AG08395 (cell line): ENCODE measurements at regions not wholly inside any gene's neighbourhood (a gene's known extent, or its start where the extent isn't known, plus 50 kb on each side); places are given as distances from the start of the nearest gene placed in this dataset.

Experiments
- DNase-seq: peaks from one replicate; pipeline ENCODE4 v3.0.0; 2012; ENCODE audit warnings: mixed read lengths, low spot score

DNA sequence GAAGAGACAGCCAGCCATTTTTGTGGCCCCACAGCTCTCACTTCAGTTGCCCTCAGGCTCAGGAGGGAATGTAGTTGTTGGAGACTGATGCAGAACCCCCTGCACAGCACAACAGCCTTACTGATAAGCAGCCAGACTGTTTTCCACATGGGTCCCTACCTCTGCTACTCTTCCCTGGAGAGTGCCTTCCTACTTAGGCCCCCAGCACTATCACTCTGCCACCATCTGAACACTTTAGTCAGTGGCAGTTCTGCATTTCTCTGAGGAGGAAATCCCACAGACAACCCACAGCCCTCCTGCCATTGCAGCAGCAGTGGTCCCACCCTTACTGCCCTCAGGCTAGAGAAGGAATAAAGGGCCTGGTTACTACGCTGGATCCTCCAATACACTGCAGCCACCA is 61.8 kb upstream of the PTPRD start:
- no peak for DNase-seq

DNA sequence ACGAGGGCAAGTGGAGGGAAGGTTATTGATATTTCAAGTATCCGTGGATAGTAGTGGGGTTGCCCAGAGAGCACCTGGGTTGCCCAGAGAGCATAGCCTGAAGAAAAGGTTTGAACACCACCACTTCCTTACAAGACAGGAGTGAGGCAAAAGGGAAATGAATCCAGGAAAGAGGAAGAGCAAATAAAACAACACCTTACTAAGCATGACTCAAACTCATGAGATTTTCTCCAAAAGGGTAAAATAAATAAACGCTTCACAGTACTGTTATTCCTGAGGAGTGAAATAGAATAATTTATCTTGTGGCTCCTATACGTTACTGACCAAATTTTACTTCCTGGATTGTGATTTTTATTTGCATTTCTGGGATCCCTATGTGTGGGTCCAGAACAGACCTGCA is 65.2 kb upstream of the PTPRD start:
- DNase-seq: no peak

DNA sequence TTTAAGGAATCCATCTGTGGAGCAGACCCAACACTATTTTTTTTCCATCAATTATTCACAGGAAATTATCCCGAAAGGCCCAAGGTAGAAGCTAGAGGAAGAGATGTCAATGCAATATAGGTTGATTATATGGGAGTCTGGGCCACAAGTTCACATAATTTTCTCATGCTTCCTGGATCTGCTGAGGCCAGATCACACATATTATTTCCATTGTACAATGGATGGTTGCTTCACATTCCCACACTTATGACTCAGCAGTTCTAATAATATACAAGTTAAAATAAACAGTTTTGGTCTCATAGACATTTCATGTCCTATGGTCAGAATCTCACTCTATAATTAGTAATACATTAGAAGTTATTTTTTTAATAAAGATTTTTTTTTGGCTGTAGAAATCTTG is 66.0 kb upstream of the PTPRD start:
- DNase-seq: no peak

DNA sequence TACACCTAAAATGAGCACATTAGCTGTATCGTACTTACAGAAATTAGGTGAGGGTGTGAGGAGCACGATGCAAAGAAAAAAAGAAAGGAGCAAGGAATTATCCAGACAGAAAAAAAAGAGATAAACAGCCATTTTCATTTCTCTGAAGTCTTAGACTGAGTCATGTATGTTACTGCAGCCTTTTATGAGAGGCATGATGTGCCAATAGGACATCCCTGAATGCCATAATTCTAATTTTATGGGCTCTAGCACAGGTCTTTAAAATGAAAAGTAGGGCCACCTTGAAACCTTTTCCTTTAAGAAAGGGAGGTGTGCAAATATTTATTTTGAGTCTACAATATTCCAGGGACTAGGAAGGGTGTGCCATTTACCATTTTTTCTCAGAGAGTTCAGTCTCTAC is 74.1 kb upstream of the PTPRD start:
- no peak for DNase-seq

DNA sequence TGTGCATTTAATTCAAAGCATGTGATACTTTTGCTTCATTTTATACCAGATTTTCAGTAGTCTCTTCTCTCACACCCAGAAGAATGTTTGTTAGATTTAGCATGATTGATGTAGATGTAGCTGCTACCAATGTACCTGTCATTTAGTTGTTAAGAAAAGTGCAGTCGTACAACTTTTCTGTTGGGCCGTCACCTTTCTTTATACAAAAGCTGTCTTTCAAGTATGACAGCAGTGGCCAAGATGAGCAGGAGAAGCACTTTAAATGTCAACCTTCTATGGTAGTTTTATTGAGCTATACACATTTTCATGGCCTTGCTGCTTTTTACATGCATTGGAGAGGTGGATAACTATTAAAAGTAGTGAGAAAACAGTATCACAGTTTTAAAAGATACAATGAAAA is 77.7 kb upstream of the PTPRD start:
- no peak for DNase-seq

DNA sequence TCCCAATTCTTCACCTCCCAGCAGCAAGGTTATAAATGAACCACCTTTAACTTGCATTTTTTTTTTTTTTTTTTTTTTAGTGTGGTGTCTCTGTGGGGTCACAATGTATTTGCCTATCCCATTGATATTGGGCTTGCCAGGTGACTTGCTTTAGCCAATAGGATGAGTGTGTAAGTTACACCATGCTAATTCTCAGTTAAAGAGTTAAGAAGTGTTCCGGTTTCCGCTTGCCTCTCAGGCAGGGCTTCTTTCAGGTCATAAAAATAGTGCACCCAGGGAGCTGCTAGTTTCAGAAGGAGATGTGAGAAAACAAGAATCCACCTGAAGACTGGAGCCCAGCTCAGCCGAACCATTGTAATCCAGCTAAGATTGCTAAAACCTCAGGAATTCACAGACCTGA is 84.2 kb upstream of the PTPRD start:
- DNase-seq: no peak

DNA sequence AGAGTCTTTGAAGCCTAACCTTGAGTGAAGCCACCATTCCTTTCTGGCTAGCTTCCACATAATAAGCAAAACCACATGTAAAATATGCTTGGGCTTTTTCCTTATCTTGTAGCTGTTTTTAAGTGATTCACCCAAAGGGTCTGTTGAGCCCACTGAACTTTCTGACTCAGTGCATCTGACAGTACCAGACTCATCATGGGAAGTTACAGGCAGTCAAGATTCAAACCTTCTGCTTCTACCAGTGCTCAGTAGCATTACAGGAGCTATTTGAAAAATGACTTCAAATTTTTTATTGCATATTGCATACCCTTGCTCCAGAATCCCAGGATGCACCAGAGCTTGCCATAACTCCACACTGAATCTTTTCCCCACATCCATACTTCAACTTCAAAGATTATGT is 87.5 kb upstream of the PTPRD start:
- DNase-seq: no peak

DNA sequence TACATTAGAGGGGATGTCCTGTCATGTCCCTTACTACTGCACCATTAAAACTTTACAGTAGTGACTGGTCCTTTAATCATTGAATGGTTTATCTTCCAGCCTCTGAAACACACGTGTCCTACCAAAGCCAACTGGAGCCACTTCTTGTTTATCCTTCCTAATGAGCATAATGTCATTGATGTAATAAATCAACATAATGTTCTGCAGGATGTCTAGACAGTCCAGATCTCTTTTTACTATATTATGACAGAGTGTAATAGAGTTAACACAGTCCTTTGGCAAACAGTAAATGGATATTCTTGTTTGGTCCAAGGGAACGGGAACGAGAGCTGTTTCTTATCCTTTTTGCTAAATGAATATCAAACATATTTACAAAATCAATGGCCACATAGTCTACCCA is 88.1 kb upstream of the PTPRD start:
- DNase-seq: no peak

DNA sequence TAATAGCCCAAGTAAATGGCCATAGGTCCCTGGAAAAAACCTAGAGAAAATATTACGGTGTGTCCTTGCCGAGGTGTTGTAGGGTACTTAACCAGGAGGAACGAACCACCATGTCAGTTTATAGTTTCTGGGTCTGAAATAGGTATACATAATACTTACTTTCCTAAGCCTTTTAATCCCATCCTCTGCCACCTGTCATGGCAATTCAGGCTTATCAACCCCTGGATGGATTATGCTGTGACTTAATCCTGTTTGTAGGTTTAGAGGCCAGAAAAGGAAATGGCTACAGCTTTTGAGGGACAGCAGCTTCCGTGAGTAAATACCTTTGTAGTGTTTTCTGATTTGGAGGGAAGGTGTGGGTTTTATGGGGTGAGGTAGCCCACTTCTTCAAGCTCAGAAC is 89.1 kb upstream of the PTPRD start:
- DNase-seq: no peak

DNA sequence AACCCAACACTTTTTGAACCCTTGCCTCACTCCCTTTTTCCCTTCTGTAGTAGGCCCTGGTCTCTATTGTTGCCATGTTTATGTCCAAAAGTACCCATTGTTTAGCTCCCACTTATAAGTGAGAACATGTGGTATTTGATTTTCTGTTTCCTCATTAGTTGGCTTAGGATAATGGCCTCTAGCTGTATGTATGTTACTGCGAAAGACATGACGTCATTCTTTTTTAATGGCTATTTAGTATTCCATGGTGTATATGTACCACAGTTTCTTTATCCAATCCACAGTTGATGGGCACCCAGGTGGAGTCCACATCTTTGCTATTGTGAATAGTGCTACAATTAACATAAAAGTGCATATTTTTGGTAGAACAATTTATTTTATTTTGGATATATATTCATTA is 90.3 kb upstream of the PTPRD start:
- DNase-seq: no peak

DNA sequence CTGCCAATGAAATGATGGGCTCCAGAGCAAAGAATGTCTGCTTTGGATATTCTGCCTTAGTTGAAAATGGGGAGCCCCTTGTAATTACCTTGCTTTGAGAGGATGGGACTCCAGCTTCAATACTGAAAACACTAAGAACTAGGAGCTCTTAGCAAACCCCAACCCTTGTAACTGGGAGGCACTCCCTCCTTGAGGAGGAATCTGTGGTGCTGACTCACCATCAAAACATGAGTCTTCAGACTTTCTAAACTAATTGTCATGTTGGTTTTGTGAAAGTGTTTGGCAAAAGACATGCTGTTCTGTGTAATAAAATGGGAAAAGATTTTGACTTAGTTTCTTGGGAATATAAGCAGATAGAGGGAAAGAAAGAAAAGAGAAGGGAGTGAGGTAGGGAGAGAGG is 91.9 kb upstream of the PTPRD start:
- no peak for DNase-seq

DNA sequence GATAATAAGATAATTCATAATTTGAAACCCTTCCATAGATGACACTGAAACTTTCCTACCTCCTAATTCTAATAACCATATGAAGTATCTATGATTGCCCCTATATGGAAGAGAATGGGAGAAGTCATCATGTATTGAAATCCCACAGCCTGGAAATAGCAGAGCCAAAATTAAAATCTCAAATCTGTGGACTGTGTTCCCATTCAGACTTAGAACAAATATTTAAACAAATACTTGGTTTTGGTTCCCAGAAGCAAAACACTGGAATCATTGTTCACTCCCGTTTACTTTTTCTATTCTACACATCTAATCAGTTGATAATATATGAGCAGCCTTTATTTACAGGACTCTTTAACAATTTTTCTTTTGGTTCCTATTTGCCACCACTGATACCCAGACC is 92.6 kb upstream of the PTPRD start:
- no peak for DNase-seq

DNA sequence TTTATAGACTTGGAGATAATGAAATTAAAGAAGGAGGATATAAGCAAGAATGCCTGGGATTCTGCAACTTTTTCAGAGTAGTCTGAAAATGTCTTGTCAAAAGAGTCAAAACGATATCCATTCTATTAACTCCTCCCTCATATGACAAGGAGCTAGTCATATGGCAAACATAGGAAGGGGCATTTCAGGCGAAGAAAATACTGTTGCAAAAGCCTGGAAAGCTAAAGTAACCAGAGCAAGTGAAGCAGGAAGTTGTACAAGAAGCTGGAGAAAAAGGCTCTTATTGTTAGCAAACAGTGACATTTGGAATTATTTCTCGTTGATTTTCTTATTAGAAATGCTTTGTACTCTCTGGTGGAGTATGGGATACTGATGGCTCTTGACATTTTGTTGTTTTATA is 94.0 kb upstream of the PTPRD start:
- DNase-seq: no peak

DNA sequence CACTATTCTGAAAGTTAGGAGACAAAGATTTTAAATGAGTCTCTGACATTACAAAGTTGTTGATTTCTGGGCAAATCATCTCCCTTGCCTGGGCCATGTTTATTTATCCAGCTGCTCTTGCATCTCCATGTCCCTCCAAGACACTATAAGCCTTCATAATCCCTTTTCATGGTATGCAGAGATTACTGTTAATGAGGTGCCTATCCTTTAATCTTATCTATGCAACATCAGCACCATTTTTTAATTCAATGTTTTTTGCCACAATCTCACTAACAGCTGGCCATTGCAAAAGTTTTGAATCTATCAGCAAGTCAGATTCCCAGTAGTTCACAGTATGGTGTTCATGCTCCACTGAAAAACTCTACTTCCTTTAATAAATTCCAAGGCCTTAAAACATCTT is 108.5 kb upstream of the PTPRD start:
- DNase-seq: no peak

DNA sequence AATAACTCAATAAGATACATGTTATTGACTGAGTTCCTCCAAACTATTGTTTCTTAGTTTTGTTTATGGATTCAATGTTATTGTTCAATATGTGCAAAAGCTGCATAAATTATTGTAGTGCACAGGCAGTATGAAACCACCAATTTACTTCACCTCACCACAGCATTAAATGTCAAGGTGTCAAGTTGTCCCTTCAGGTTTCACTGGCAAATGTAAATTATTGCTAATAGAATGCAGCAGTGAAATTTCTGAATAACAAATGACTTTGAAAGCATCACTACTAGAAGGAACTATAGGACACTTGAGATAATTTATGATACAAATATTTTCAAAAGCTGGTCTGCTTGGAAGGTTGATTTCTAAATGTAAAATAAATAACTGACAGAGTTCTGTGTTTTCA is 116.4 kb upstream of the PTPRD start:
- DNase-seq: no peak

DNA sequence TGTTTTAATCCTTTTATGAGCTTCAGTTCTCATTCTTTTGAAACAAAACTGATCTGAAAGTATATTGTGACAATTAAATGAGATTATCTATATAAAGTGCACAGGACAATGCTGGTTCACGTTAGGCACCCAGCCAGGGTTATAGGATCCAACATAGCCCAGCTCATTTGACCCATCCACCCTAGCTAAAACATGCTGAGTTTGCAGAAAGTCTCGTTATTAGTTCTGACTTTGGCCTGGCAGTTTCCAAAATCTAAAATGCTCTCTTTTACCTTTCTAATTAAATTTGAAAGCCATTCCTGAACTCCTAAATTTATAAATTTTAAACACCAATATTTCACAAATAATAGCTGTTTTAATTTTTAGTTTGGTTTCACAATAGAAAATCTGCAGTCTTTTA is 131.9 kb upstream of the PTPRD start:
- DNase-seq: no peak

DNA sequence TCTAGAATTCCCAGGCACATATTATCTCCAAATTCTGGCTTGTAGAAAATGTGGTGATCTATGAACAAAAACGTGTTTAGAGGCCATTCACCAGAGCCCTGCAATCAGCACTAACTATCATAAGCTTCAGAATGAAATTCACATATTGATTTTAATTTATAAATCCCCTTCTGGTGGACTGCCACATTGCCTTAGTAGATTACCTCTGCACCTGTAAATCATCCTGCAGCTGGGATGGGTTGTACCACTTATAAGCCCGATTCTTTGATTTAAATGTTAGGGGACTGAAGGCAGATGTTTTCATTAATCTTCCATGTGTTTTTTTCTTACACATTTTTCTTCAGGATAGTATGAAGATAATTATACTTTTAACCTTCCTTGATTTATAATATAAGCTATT is 140.7 kb upstream of the PTPRD start:
- DNase-seq: no peak

DNA sequence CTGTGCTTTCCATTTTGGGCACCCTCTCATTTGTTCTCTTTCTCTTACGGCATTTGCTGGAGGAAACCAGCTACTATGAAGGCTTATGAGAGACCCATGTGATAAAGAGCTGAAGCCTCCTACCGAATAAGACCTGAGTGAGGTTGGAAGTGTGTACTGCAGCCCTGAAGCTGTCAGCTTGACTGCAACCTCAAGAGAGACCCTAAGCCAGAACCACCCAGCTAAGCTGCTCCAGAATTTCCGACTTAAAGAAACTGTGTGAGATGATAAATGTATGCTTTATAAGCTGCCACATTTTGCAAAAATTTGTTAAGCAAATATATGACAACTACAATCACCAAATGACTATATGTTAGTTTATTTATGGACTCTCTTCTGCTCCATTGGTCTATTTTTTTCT is 151.7 kb upstream of the PTPRD start:
- no peak for DNase-seq

DNA sequence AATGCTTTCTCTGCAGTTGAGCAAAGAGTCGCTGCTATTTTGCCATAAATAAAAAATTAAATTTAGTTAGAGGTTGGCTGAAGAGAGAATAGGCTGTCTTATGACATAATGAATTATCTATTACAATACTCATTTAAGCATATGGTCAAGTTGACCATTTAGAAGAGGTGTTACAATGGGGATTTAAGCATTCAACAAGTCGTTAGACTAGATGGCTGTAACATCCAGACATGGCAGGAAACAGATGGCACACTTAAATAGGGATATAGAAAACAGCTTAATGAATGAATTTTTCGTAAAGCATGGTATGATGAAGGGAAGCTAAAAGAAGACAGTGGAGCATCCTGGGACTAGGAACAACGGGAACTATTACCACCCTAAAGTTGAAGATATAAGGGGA is 160.3 kb upstream of the PTPRD start:
- no peak for DNase-seq

DNA sequence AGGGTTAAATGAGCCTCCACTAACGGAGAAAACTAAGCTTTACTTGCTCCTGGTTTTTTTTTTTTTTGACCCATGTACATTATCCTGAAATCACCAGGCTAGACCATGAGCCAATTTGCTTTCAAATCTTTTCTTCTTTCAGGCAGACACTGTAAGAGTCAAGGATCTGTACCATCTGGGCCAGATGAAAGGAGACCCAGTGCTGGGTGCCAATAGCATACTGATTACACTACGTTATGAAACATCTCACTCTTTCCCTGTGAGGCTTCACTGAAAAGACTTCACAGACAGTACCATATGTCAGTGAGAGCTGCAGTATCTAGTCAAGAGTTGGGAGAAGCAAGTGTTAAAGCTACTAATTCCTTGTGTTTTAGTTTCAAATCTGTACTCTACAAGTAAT is 161.2 kb upstream of the PTPRD start:
- DNase-seq: no peak

DNA sequence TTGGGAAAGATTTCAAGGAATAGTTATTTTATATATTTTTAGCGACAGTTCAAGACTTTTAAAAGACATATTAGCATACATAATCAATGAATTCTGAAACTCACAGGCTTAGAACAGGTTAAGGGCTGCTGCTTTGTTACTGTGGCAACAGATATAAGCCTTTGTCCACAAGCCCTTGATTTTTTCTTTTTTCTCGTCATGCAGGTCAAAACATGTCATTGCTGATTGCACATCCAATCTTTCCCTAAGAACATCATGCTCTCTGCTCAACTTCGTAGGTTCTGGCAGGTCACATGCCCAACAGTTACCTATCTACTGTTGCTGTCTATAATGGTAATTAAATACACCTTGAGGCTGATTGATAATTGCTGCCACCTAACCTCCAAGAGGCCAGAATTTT is 172.5 kb upstream of the PTPRD start:
- DNase-seq: no peak

DNA sequence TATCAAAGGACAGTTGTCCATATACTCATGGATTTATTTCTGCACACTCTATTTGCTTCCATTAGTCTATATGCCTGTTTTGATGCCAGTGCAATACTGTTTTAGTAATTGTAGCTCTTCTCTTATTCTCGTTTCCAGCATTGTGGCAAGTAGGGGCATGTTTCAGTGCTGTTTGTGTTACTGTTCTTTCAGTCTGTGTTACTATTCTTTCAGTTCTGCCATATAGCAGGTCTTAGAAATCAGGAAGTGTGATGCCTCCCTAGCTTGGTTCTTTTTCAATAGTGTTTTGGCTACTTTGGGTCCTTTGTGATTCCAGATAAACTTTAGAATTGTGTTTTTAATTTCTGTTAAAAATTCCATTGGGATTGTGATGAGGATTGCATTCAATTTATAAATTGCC is 180.5 kb upstream of the PTPRD start:
- DNase-seq: no peak

DNA sequence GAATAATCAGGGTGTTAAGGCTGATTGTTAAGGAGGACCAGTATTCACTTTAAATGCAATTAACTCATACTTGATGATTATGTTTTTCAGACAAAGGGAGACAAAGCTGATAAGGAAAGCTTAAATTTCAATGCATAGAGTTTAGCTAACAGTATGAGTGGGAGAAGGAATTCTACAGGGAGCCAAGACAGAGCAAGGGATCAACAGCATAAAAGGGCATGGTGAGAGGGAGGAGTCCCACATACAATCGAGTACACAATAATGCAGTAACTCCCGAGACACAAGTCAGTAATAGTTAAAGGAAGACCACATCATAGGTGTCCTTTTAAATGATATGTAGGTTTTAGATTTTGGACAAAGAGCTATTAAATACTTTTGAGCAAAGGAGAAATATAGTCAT is 191.7 kb upstream of the PTPRD start:
- DNase-seq: no peak

DNA sequence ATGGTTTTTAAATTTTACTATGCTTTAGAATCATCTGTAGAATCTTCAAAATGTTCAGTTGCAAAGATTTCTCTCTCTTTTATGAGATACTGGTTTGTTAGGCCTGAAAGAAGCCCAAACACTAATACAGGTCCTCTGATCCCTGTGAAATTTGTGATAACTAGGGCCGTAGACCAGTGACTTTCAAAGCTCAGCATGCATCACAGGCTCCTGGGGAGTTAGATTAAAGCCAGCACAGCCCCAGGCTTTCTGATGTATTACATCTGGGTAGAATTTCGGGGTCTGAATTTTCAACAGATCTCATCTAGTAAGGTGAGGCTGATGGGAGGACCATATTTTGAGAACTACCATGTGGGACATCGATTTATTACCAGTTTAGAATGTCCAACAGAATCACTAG is 194.1 kb upstream of the PTPRD start:
- DNase-seq: no peak

DNA sequence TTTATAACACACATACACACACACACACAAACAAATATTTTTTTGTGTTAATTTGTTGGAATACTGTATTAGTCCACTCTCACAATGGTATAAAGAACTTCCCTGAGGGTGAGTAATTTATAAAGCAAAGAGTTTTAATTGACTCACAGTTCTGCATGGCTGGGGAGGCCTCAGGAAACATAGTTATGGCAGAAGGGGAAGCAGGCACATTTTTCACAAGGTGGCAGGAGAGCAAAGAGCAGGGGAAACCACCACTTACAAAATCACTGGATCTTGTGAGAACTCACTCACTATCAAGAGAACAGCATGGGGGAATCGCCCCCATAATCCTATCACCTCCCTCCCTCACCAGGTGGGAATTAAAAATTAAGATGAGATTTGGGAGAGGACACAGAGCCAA is 205.4 kb upstream of the PTPRD start:
- DNase-seq: no peak
